HEK293 (cell line): ENCODE measurements at regions not wholly inside any gene's neighbourhood (a gene's known extent, or its start where the extent isn't known, plus 50 kb on each side); places are given as distances from the start of the nearest gene placed in this dataset.

Experiments used
- CTCF ChIA-PET: fragments of 350-600 bp; formaldehyde crosslinking; extraction: SDS; loops from one replicate; lab custom pipeline; 2021; ENCODE audit warnings: antibody characterized with exemption; lab: Yijun Ruan, JAX
- POLR2A ChIA-PET: fragments of 300-600 bp; formaldehyde crosslinking; extraction: SDS; loops from one replicate; lab custom pipeline; 2020; ENCODE audit warnings: antibody characterized with exemption, inconsistent platforms; lab: Yijun Ruan, JAX
- H3K27ac ChIP-seq: fragments of 200-500 bp; sonication (Bioruptor generic); 2 replicates; pipeline ENCODE4 v1.5.1; 2014; ENCODE audit warnings: low read depth, low read length, control low read depth, inconsistent platforms; ENCODE audit errors: extremely low read depth
- H3K36me3 ChIP-seq, 2 experiments: fragments of 200-500 bp in 1 of 2; sonication (Bioruptor generic) in 1 of 2; 1 replicate in 1 of 2; 2 replicates in 1 of 2; pipeline ENCODE4 v1.5.1; 2014 to 2017; ENCODE audit warnings: inconsistent platforms in 2 of 2, low read length in 2 of 2; ENCODE audit not compliant: control insufficient read depth in 2 of 2, insufficient read depth in 1 of 2
- H3K4me1 ChIP-seq: fragments of 200-500 bp; sonication (Bioruptor generic); 2 replicates; pipeline ENCODE4 v1.5.1; 2014; ENCODE audit warnings: mild to moderate bottlenecking, low read length, inconsistent platforms; ENCODE audit not compliant: control insufficient read depth, insufficient read depth
- H3K4me3 ChIP-seq: 2 replicates; pipeline ENCODE4 v1.5.1; 2011; ENCODE audit warnings: low read depth, mild to moderate bottlenecking, control low read depth, low read length, moderate library complexity
- H3K9me3 ChIP-seq: fragments of 200-500 bp; sonication (Bioruptor generic); 2 replicates; pipeline ENCODE4 v1.5.1; 2014; ENCODE audit warnings: low read depth, low read length, inconsistent platforms; ENCODE audit not compliant: control insufficient read depth, insufficient read depth
- MZF1 ChIP-seq: fragments of 450-650 bp; formaldehyde crosslinking; IDR thresholded peaks from 2 replicates; pipeline ENCODE4 v1.5.1; 2017; ENCODE audit warnings: missing biosample characterization, missing genetic modification characterization, borderline replicate concordance
- SP7 ChIP-seq: fragments of 450-650 bp; formaldehyde crosslinking; IDR thresholded peaks from 2 replicates; pipeline ENCODE4 v1.5.1; 2016; ENCODE audit warnings: missing biosample characterization, missing genetic modification characterization
- ZBTB21 ChIP-seq: fragments of 450-650 bp; formaldehyde crosslinking; IDR thresholded peaks from 2 replicates; pipeline ENCODE4 v1.5.1; 2017; ENCODE audit warnings: missing biosample characterization, missing genetic modification characterization
- ZBTB8A ChIP-seq: fragments of 450-650 bp; formaldehyde crosslinking; IDR thresholded peaks from 2 replicates; pipeline ENCODE4 v1.5.1; 2016; ENCODE audit warnings: missing biosample characterization, missing genetic modification characterization
- ZIC2 ChIP-seq: fragments of 450-650 bp; formaldehyde crosslinking; IDR thresholded peaks from 2 replicates; pipeline ENCODE4 v1.5.1; 2016; ENCODE audit warnings: missing biosample characterization, missing genetic modification characterization
- ZNF169 ChIP-seq: fragments of 450-650 bp; formaldehyde crosslinking; IDR thresholded peaks from 2 replicates; pipeline ENCODE4 v1.5.1; 2016; ENCODE audit warnings: missing biosample characterization, missing genetic modification characterization
- ZNF488 ChIP-seq: fragments of 450-650 bp; formaldehyde crosslinking; IDR thresholded peaks from 2 replicates; pipeline ENCODE4 v1.5.1; 2016; ENCODE audit warnings: missing biosample characterization, missing genetic modification characterization
- ZNF544 ChIP-seq: fragments of 450-650 bp; formaldehyde crosslinking; IDR thresholded peaks from 2 replicates; pipeline ENCODE4 v1.5.0; 2017; ENCODE audit warnings: missing biosample characterization, missing genetic modification characterization
- ZNF555 ChIP-seq: fragments of 450-650 bp; formaldehyde crosslinking; conservative IDR thresholded peaks from 2 replicates; pipeline ENCODE4 v1.5.1; 2017; ENCODE audit warnings: missing biosample characterization, mild to moderate bottlenecking, missing genetic modification characterization, inconsistent platforms
- TF ChIP-seq, protein P1 (sequence below): fragments of 450-650 bp; formaldehyde crosslinking; IDR thresholded peaks from 2 replicates; pipeline ENCODE4 v1.5.1; 2016; ENCODE audit warnings: missing biosample characterization, missing genetic modification characterization
- TF ChIP-seq, protein P2 (sequence below): fragments of 450-650 bp; formaldehyde crosslinking; IDR thresholded peaks from 2 replicates; pipeline ENCODE4 v1.5.1; 2017; ENCODE audit warnings: missing biosample characterization, missing genetic modification characterization
- TF ChIP-seq, protein P3 (sequence below): fragments of 450-650 bp; formaldehyde crosslinking; conservative IDR thresholded peaks from 2 replicates; pipeline ENCODE4 v1.5.1; 2016; ENCODE audit warnings: low read depth, missing biosample characterization, missing genetic modification characterization

- POLR2A ChIA-PET: interaction anchor here (0.7 kb wide), 1 partner anchor 100 kb away, joined by 6 read pairs; the partner anchor contains the start of gene ZFP36L2
- H3K4me3 ChIP-seq: no peak overlapping the region
- H3K27ac ChIP-seq: no peak overlapping the region
- H3K36me3 ChIP-seq: no peaks in the 10 kb centered on the region
- TF ChIP-seq ZNF488 (tag by site-specific recombination): no peak
- TF ChIP-seq ZNF169: no peak
- no peak for TF ChIP-seq MZF1 (tag by site-specific recombination)
- TF ChIP-seq, protein P1, sequence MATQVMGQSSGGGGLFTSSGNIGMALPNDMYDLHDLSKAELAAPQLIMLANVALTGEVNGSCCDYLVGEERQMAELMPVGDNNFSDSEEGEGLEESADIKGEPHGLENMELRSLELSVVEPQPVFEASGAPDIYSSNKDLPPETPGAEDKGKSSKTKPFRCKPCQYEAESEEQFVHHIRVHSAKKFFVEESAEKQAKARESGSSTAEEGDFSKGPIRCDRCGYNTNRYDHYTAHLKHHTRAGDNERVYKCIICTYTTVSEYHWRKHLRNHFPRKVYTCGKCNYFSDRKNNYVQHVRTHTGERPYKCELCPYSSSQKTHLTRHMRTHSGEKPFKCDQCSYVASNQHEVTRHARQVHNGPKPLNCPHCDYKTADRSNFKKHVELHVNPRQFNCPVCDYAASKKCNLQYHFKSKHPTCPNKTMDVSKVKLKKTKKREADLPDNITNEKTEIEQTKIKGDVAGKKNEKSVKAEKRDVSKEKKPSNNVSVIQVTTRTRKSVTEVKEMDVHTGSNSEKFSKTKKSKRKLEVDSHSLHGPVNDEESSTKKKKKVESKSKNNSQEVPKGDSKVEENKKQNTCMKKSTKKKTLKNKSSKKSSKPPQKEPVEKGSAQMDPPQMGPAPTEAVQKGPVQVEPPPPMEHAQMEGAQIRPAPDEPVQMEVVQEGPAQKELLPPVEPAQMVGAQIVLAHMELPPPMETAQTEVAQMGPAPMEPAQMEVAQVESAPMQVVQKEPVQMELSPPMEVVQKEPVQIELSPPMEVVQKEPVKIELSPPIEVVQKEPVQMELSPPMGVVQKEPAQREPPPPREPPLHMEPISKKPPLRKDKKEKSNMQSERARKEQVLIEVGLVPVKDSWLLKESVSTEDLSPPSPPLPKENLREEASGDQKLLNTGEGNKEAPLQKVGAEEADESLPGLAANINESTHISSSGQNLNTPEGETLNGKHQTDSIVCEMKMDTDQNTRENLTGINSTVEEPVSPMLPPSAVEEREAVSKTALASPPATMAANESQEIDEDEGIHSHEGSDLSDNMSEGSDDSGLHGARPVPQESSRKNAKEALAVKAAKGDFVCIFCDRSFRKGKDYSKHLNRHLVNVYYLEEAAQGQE (tag by site-specific recombination): no peak
- TF ChIP-seq, protein P2, sequence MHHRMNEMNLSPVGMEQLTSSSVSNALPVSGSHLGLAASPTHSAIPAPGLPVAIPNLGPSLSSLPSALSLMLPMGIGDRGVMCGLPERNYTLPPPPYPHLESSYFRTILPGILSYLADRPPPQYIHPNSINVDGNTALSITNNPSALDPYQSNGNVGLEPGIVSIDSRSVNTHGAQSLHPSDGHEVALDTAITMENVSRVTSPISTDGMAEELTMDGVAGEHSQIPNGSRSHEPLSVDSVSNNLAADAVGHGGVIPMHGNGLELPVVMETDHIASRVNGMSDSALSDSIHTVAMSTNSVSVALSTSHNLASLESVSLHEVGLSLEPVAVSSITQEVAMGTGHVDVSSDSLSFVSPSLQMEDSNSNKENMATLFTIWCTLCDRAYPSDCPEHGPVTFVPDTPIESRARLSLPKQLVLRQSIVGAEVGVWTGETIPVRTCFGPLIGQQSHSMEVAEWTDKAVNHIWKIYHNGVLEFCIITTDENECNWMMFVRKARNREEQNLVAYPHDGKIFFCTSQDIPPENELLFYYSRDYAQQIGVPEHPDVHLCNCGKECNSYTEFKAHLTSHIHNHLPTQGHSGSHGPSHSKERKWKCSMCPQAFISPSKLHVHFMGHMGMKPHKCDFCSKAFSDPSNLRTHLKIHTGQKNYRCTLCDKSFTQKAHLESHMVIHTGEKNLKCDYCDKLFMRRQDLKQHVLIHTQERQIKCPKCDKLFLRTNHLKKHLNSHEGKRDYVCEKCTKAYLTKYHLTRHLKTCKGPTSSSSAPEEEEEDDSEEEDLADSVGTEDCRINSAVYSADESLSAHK (tag by site-specific recombination): no peak
- TF ChIP-seq ZBTB21 (tag by site-specific recombination): no peak
- TF ChIP-seq ZNF544 (tag by site-specific recombination): no peak
- TF ChIP-seq SP7 (tag by site-specific recombination): no peak
- TF ChIP-seq ZBTB8A: no peak
- TF ChIP-seq, protein P3, sequence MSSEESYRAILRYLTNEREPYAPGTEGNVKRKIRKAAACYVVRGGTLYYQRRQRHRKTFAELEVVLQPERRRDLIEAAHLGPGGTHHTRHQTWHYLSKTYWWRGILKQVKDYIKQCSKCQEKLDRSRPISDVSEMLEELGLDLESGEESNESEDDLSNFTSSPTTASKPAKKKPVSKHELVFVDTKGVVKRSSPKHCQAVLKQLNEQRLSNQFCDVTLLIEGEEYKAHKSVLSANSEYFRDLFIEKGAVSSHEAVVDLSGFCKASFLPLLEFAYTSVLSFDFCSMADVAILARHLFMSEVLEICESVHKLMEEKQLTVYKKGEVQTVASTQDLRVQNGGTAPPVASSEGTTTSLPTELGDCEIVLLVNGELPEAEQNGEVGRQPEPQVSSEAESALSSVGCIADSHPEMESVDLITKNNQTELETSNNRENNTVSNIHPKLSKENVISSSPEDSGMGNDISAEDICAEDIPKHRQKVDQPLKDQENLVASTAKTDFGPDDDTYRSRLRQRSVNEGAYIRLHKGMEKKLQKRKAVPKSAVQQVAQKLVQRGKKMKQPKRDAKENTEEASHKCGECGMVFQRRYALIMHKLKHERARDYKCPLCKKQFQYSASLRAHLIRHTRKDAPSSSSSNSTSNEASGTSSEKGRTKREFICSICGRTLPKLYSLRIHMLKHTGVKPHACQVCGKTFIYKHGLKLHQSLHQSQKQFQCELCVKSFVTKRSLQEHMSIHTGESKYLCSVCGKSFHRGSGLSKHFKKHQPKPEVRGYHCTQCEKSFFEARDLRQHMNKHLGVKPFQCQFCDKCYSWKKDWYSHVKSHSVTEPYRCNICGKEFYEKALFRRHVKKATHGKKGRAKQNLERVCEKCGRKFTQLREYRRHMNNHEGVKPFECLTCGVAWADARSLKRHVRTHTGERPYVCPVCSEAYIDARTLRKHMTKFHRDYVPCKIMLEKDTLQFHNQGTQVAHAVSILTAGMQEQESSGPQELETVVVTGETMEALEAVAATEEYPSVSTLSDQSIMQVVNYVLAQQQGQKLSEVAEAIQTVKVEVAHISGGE (tag by site-specific recombination): no peak
- CTCF ChIA-PET: interaction anchor here (0.6 to 3.9 kb wide), 11 partner anchors 10 to 357 kb away, joined by 3 to 39 read pairs (median 5); no protein-coding TSS in a partner anchor
- no peaks in the 10 kb centered on the region for H3K9me3 ChIP-seq
- no peaks in the 10 kb centered on the region for H3K4me1 ChIP-seq
Measured at GRCh38 chr2:43126817-43127207, 99.6 kb downstream of the ZFP36L2 start.

DNA sequence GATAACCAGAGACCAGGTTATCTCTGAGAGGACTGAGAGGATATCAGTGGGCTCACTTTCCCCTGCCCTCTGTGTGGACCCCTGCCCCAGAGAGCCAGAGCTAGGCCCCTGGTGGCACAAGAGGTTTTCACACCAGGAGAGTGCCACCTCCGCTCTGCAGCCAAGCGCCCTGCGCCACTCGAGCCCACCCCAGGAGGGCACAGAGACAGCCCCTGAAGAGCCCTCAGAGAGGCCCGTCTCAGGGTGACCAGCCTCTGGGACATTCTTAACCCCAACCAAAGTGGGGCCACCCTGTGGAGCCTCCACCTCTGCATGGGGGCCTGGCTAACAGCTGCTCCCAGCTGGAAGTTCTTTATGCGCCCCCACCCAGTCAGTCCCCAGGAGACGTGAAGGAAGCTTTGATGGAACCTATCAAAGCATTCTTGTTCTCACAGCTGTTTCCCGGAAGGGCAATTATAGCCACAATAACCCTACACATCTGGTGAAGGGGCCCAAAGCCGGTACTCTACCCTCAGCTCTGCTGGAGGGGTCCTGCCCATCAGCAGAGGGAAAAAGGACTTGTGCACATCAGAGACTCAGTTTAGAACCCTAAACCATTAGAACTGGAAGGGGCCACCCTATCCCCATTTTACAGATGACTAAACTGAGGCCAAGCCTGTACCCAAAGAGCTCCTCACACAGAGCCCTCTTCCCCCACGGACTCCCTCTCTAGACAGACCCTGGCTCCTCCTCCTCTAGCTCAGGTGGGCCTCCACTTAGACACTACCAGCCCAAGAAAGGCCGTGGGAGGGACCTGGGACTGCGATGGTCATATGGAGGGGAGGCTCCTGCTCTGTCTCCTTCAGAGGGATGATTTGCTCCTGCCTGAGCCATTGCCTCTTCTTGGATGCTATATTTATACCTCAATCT, 101.1 kb downstream of the ZFP36L2 start:
- no peak for TF ChIP-seq ZNF555
- peak; percentile 74 for TF ChIP-seq ZIC2
- no peak overlapping the region for H3K4me3 ChIP-seq
- ChIA-PET CTCF (interaction anchor here (0.8 to 1.5 kb wide), 4 partner anchors 13 to 152 kb away, joined by 3 to 5 read pairs (median 4); no protein-coding TSS in a partner anchor), POLR2A (no interaction called here)
- no peaks in the 10 kb centered on the region for H3K4me1 ChIP-seq
- no peaks in the 10 kb centered on the region for H3K9me3 ChIP-seq
- H3K27ac ChIP-seq: no peak overlapping the region
- H3K36me3 ChIP-seq: no peaks in the 10 kb centered on the region
